ENCODE measurements at regions not wholly inside any gene's neighbourhood (a gene's known extent, or its start where the extent isn't known, plus 50 kb on each side); places are given as distances from the start of the nearest gene placed in this dataset.

GRCh38 chr13:68813180-68813796 is 1294.3 kb upstream of the ATXN8OS start:
- no peaks in the 10 kb centered on the region for H3K36me3 ChIP-seq
- TF ChIP-seq CTCF (IDR thresholded peaks at IDR 0.05; ENCODE audit: low read depth, low read length) = no peak
- peak overlapping the region; percentile 6 for H3K27ac ChIP-seq
- peak in 1 of 2 donors; percentile 49 for DNase-seq (ENCODE audit: low read depth in 1 of 2, low spot score in 1 of 2)
- H3K27me3 ChIP-seq = no peaks in the 10 kb centered on the region
- H3K4me3 ChIP-seq = no peak overlapping the region
- peaks cover 9% of the 10 kb centered on the region for H3K4me1 ChIP-seq (ENCODE audit: low read depth)
- H3K9me3 ChIP-seq (ENCODE audit: low read depth) = no peaks in the 10 kb centered on the region

GRCh38 chr13:68810660-68811059 is 1297.0 kb upstream of the ATXN8OS start:
- H3K4me3 ChIP-seq = no peak overlapping the region
- TF ChIP-seq CTCF (IDR thresholded peaks at IDR 0.05; ENCODE audit: low read depth, low read length) = no peak
- no peaks in the 10 kb centered on the region for H3K9me3 ChIP-seq (ENCODE audit: low read depth)
- peaks cover 9% of the 10 kb centered on the region for H3K4me1 ChIP-seq (ENCODE audit: low read depth)
- no peaks in the 10 kb centered on the region for H3K27me3 ChIP-seq
- H3K27ac ChIP-seq = no peak overlapping the region
- no peaks in the 10 kb centered on the region for H3K36me3 ChIP-seq
- DNase-seq (ENCODE audit: low read depth in 1 of 2, low spot score in 1 of 2) = peak in 1 of 2 donors; percentile 37

GRCh38 chr13:68808456-68808855 is 1299.2 kb upstream of the ATXN8OS start:
- Histone ChIP-seq H3K27ac (no peak overlapping the region), H3K36me3 (no peaks in the 10 kb centered on the region), H3K4me1 (ENCODE audit: low read depth) (peaks cover 2% of the 10 kb centered on the region), H3K27me3 (no peaks in the 10 kb centered on the region), H3K4me3 (no peak overlapping the region), H3K9me3 (ENCODE audit: low read depth) (no peaks in the 10 kb centered on the region)
- DNase-seq (ENCODE audit: low read depth in 1 of 2, low spot score in 1 of 2) = no peak
- TF ChIP-seq CTCF (IDR thresholded peaks at IDR 0.05; ENCODE audit: low read depth, low read length) = no peak

- H3K4me3 ChIP-seq = no peak overlapping the region
- no peaks in the 10 kb centered on the region for H3K36me3 ChIP-seq
- no peak for DNase-seq (ENCODE audit: low read depth in 1 of 2, low spot score in 1 of 2)
- H3K27me3 ChIP-seq = no peaks in the 10 kb centered on the region
- no peak overlapping the region for H3K27ac ChIP-seq
- no peak for TF ChIP-seq CTCF (IDR thresholded peaks at IDR 0.05; ENCODE audit: low read depth, low read length)
- no peaks in the 10 kb centered on the region for H3K4me1 ChIP-seq (ENCODE audit: low read depth)
- H3K9me3 ChIP-seq (ENCODE audit: low read depth) = no peaks in the 10 kb centered on the region
Measured at GRCh38 chr13:68806125-68806524, 1301.5 kb upstream of the ATXN8OS start.

- H3K27ac ChIP-seq = no peak overlapping the region
- no peaks in the 10 kb centered on the region for H3K4me1 ChIP-seq (ENCODE audit: low read depth)
- DNase-seq (ENCODE audit: low read depth in 1 of 2, low spot score in 1 of 2) = no peak
- H3K36me3 ChIP-seq = no peaks in the 10 kb centered on the region
- no peaks in the 10 kb centered on the region for H3K27me3 ChIP-seq
- H3K4me3 ChIP-seq = no peak overlapping the region
- no peak for TF ChIP-seq CTCF (IDR thresholded peaks at IDR 0.05; ENCODE audit: low read depth, low read length)
- H3K9me3 ChIP-seq (ENCODE audit: low read depth) = no peaks in the 10 kb centered on the region
Measured at GRCh38 chr13:68784275-68784674, 1323.4 kb upstream of the ATXN8OS start.
